GM23338 (cell line): ENCODE measurements at regions not wholly inside any gene's neighbourhood (a gene's known extent, or its start where the extent isn't known, plus 50 kb on each side); places are given as distances from the start of the nearest gene placed in this dataset.

Source experiments
- ATAC-seq: fragments of 200-7000 bp; cut with Tn5 transposase; 3 replicates; pipeline ENCODE4 v1.9.1; 2020
- DNase-seq: peaks from one replicate; pipeline ENCODE4 v3.0.0-alpha.2; 2015; ENCODE audit warnings: low spot score
- H2AFZ ChIP-seq: fragments of 200-600 bp; sonication (generic); 2 replicates; pipeline ENCODE4 v1.8.0; 2016; ENCODE audit warnings: antibody characterized with exemption, mild to moderate bottlenecking, moderate library complexity
- H3F3A ChIP-seq: fragments of 200-600 bp; sonication (generic); replicated peaks from 2 replicates; pipeline ENCODE4 v1.8.0; 2017; ENCODE audit warnings: antibody characterized with exemption, mixed run types, low read depth
- H3K27ac ChIP-seq: fragments of 200-600 bp; sonication (generic); 2 replicates; pipeline ENCODE4 v1.6.1; 2016; ENCODE audit warnings: low read depth
- H3K27me3 ChIP-seq: fragments of 200-600 bp; sonication (generic); 2 replicates; pipeline ENCODE4 v1.8.0; 2016; ENCODE audit warnings: mild to moderate bottlenecking, mixed run types, moderate library complexity; ENCODE audit not compliant: insufficient read depth
- H3K36me3 ChIP-seq: fragments of 200-600 bp; sonication (generic); 2 replicates; pipeline ENCODE4 v1.8.0; 2016; ENCODE audit warnings: mild to moderate bottlenecking; ENCODE audit not compliant: insufficient read depth
- H3K4me1 ChIP-seq: fragments of 200-600 bp; sonication (generic); 2 replicates; pipeline ENCODE4 v1.8.0; 2016; ENCODE audit warnings: mild to moderate bottlenecking, moderate library complexity; ENCODE audit not compliant: insufficient read depth
- H3K4me2 ChIP-seq: fragments of 200-600 bp; sonication (generic); 2 replicates; pipeline ENCODE4 v1.7.1; 2017; ENCODE audit warnings: mixed run types
- H3K4me3 ChIP-seq: fragments of 200-600 bp; sonication (generic); 2 replicates; pipeline ENCODE4 v1.6.1; 2016; ENCODE audit warnings: mixed run types
- H3K79me2 ChIP-seq: fragments of 200-600 bp; sonication (generic); replicated peaks from 2 replicates; pipeline ENCODE4 v1.8.0; 2017; ENCODE audit warnings: mild to moderate bottlenecking; ENCODE audit not compliant: insufficient read depth
- H3K9me2 ChIP-seq: fragments of 200-600 bp; sonication (generic); 2 replicates; pipeline ENCODE4 v1.8.0; 2017; ENCODE audit not compliant: insufficient read depth
- H4K20me1 ChIP-seq: fragments of 200-600 bp; sonication (generic); replicated peaks from 2 replicates; pipeline ENCODE4 v1.8.0; 2017; ENCODE audit warnings: mild to moderate bottlenecking; ENCODE audit not compliant: insufficient read depth
- H3K27ac Mint-ChIP-seq: 2 replicates; pipeline ENCODE4 v1.8.0; 2020; ENCODE audit warnings: inconsistent platforms, mild to moderate bottlenecking, moderate library complexity, mixed read lengths
- H3K27me3 Mint-ChIP-seq: 3 replicates; pipeline ENCODE4 v1.8.0; 2022; ENCODE audit warnings: low read depth, mild to moderate bottlenecking, moderate library complexity, mixed read lengths, inconsistent platforms; ENCODE audit not compliant: insufficient read depth, poor library complexity
- H3K36me3 Mint-ChIP-seq: 3 replicates; pipeline ENCODE4 v1.8.0; 2021; ENCODE audit warnings: low read depth, mild to moderate bottlenecking, inconsistent platforms, moderate library complexity, mixed read lengths
- H3K4me1 Mint-ChIP-seq: 3 replicates; pipeline ENCODE4 v1.8.0; 2020; ENCODE audit warnings: mild to moderate bottlenecking, inconsistent platforms, mixed read lengths
- H3K4me3 Mint-ChIP-seq: 3 replicates; pipeline ENCODE4 v1.8.0; 2021; ENCODE audit warnings: moderate library complexity, mild to moderate bottlenecking, inconsistent platforms, mixed read lengths
- H3K9me3 Mint-ChIP-seq: 3 replicates; pipeline ENCODE4 v1.8.0; 2020; ENCODE audit warnings: moderate library complexity, mild to moderate bottlenecking, inconsistent platforms, mixed read lengths
- EZH2phosphoT487 ChIP-seq: fragments of 200-600 bp; sonication (generic); IDR thresholded peaks from one replicate; pipeline ENCODE4 v1.8.1; 2018; ENCODE audit warnings: antibody characterized with exemption; ENCODE audit not compliant: unreplicated experiment
- NANOG ChIP-seq: IDR thresholded peaks from 2 replicates; pipeline ENCODE4 v1.6.1; 2016; ENCODE audit warnings: antibody characterized with exemption, borderline replicate concordance
- STAT1 ChIP-seq: IDR thresholded peaks from one replicate; pipeline ENCODE4 v1.6.1; 2016; ENCODE audit warnings: antibody characterized with exemption; ENCODE audit not compliant: unreplicated experiment
- ZNF331 ChIP-seq: fragments of 250-450 bp; sonication (Bioruptor Pico); IDR thresholded peaks from 2 replicates; pipeline ENCODE4 v1.5.0; 2020; ENCODE audit warnings: low read depth, mild to moderate bottlenecking, moderate library complexity
- ZNF462 ChIP-seq: fragments of 250-450 bp; sonication (Bioruptor Pico); IDR thresholded peaks from 2 replicates; pipeline ENCODE4 v1.5.0; 2020; ENCODE audit warnings: mild to moderate bottlenecking, moderate library complexity
- TF ChIP-seq, protein P1 (sequence below), 2 experiments: fragments of 200-600 bp in 1 of 2; sonication (generic) in 1 of 2; conservative IDR thresholded peaks; 2 replicates each; pipeline versions ENCODE4 v1.5.1 to v1.6.1; 2016 to 2017; ENCODE audit warnings: antibody characterized with exemption in 2 of 2, low read depth in 2 of 2, mild to moderate bottlenecking in 2 of 2, moderate library complexity in 1 of 2

GRCh38 chrX:44042751-44043150 is 69.6 kb upstream of the NDP start:
- no peaks in the 10 kb centered on the region for H3K9me3 Mint-ChIP-seq
- H3K4me1 Mint-ChIP-seq: no peaks in the 10 kb centered on the region
- Histone ChIP-seq H3K4me2 (no peak overlapping the region), H3K4me3 (no peak overlapping the region), H3K27me3 (no peaks in the 10 kb centered on the region), H3K36me3 (no peaks in the 10 kb centered on the region), H3F3A (no peaks in the 10 kb centered on the region), H3K27ac (no peak overlapping the region), H4K20me1 (no peaks in the 10 kb centered on the region), H3K79me2 (no peaks in the 10 kb centered on the region), H2AFZ (no peak overlapping the region), H3K9me2 (no peaks in the 10 kb centered on the region), H3K4me1 (no peaks in the 10 kb centered on the region)
- H3K27ac Mint-ChIP-seq: no peak overlapping the region
- DNase-seq (no peak), ATAC-seq (no peak)
- no peaks in the 10 kb centered on the region for H3K36me3 Mint-ChIP-seq
- H3K27me3 Mint-ChIP-seq: peaks cover 1% of the 10 kb centered on the region
- H3K4me3 Mint-ChIP-seq: no peak overlapping the region
- TF ChIP-seq ZNF462 (CRISPR knock-in tag): no peak
- TF ChIP-seq EZH2phosphoT487: no peak
- TF ChIP-seq ZNF331: no peak
- no peak for TF ChIP-seq STAT1
- TF ChIP-seq, protein P1, sequence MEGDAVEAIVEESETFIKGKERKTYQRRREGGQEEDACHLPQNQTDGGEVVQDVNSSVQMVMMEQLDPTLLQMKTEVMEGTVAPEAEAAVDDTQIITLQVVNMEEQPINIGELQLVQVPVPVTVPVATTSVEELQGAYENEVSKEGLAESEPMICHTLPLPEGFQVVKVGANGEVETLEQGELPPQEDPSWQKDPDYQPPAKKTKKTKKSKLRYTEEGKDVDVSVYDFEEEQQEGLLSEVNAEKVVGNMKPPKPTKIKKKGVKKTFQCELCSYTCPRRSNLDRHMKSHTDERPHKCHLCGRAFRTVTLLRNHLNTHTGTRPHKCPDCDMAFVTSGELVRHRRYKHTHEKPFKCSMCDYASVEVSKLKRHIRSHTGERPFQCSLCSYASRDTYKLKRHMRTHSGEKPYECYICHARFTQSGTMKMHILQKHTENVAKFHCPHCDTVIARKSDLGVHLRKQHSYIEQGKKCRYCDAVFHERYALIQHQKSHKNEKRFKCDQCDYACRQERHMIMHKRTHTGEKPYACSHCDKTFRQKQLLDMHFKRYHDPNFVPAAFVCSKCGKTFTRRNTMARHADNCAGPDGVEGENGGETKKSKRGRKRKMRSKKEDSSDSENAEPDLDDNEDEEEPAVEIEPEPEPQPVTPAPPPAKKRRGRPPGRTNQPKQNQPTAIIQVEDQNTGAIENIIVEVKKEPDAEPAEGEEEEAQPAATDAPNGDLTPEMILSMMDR (conservative IDR thresholded peaks at IDR 0.05; ENCODE audit: low read depth in 2 of 2): no peak
- no peak for TF ChIP-seq NANOG
